HG02759 (cell line): ENCODE measurements at regions not wholly inside any gene's neighbourhood (a gene's known extent, or its start where the extent isn't known, plus 50 kb on each side); places are given as distances from the start of the nearest gene placed in this dataset.

Experiments
- ATAC-seq: cut with Tn5 transposase; IDR thresholded peaks from one replicate; pipeline ENCODE4 v1.9.1; 2021; ENCODE audit warnings: mild to moderate bottlenecking, moderate library complexity; ENCODE audit not compliant: unreplicated experiment

DNA sequence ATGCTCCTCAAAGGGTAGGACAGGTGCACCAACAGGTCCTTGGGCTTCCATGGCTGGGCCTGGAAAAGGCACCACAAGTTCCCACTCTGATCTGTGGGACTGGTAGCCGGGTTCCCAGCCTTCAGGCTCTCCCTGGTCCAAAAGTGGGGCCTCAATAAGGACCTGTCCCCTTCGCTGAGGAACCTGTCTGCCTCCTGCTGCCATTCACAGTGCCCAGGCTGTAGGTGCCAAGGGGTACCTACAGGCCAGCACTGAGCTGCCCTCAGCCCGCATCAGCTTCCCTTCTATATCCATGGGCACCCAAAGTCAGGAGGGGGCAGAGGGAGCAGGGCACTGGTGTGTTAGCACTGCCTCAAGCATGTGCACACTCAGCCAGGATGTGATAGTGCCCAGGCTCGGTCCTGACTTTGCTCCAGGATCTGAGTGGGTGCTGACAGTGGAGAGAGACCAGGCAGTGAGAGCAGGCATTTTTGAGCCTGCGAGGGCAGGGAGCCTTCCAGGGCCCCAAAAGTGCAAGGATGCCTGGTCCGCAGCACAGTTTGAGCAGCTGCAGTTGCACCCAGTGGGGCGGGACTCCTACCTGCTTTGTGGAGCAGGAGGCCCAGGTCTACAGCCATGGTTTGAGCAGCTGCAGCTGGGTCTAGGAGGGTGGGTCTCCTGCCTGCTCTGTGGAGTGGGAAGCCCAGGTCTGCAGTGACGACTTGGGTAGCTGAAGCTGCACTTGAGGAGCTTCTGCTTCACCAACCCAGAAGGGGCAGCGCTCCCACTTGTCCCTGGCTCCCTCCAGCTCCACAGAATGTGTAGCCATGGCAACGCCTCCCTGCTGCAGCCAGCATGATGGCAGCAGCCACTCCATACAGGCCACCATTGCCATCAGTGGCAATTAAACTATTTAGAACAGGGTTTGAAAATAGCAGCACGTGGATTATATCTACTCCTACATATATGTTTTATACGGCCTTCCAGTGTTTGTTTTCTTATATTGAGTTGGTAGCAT lies 376.4 kb downstream of the KCTD8 start:
- no peak for ATAC-seq

DNA sequence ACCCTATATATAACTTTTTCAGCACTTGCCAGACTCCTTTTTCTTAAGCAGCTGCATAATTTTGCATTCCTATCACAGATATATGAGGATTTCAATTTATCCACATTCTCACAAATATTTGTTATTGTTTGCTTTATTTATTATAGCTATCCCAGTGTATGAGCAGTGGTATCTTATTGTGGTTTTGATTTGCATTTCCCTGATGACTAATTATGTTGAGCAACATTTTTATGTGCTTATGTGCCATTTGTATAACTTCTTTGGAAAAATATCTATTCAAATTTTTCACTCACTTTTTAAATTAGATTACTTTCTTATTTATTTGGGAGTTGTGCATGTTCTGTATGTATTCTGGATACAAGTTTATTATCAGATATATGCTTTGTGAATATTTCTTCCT lies 361.9 kb downstream of the KCTD8 start:
- no peak for ATAC-seq

DNA sequence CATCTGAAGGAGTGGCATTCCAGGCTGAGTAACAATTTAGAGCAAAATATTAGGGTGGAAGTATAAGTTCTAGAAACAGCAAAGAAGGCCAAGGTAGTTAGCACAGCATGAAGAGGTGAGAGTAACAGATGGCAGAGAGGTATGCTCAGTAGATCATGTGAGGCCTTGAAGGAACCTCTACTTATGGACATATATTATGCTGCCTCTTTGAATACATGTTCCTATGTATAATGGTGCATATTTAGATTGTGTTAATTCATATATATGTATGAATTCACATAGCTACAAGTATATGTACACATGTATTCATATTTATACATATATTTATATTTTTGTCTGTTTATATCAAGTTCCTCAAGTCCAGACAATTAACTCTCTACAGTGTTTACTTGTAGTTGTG lies 355.2 kb downstream of the KCTD8 start:
- ATAC-seq = no peak

DNA sequence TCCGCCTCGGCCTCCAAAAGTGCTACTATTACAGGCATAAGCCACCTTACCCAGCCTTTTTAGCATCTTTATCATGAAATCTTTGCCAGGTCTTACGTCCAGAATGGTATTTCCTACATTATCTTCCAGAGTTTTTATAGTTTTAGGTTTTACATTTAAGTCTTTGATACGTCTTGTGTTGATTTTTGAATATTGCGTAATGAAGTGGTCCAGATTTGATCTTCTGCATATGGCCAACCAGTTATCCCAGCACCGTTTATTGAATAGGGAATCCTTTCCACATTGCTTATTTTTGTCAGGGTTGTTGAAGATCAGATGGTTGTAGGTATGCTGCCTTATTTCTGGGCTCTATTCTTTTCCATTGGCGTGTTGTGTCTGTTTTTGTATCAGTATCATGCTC lies 349.6 kb downstream of the KCTD8 start:
- ATAC-seq = no peak

DNA sequence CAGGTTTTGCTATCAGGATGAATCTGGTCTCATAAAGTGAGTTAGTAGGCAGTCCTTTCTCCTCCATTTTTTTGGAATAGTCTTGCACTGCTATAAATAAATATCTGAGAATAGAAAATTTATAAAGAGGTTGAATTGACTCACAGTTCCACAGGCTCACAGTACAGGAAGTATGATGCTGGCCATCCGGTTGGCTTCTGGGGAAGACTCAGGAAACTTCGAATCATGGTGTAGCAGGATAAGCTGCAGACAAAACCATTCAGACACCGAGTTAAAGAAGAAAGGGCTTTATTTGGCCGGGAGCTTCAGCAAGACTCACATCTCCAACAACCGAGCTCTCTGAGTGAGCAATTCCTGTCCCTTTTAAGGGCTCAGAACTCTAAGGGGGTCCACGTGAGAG lies 348.2 kb downstream of the KCTD8 start:
- ATAC-seq = no peak

DNA sequence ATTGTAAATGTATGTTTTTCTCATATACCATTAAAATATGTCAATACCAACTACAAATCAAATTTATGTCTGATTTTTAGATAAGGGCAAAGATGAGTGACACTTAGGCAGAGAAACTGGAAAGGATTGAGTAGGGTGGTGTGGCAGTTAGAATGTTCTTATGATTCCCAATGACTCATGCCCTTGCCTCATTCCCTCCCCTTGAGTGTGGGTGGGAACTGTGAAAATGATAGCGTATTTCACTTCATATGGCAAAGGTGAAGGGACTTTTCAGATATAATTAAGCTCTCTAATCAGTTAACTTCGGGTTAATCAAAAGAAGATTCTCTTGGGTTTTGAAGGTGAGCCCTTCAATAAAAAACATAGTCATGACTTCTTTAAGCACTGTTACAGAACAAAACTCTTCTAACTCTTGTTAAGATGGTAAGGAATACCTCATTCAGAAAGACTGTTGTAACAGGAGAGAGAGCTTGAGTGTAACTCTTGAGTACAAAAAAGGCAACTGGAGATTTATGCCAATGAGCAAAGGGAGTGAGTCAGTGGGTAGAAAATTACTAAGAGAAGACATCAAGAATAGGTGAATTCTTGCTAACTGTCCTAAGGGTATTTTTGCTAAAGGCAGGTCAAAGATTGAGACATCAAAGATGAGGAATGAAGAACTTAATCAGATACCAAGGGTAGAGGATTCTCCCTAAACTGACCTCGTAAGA lies 329.5 kb downstream of the KCTD8 start:
- no peak for ATAC-seq

DNA sequence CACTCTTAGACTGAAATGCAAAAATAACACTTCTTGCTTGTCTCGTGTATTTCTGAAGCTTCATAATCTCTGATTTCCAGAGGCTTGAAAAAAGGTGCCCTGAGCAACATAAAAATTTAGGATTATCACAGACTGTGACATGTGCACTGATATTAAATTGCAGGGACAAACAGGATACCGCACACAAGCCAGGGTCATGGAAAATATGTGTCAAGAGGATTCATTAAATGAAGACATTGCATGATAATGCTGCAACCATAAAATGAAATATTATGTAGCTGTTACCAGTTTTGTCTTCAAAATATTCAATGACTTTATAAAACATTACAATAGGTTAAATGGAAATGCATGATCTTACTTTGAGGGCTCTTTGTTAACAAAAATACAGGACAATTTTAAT lies 328.0 kb downstream of the KCTD8 start:
- no peak for ATAC-seq

DNA sequence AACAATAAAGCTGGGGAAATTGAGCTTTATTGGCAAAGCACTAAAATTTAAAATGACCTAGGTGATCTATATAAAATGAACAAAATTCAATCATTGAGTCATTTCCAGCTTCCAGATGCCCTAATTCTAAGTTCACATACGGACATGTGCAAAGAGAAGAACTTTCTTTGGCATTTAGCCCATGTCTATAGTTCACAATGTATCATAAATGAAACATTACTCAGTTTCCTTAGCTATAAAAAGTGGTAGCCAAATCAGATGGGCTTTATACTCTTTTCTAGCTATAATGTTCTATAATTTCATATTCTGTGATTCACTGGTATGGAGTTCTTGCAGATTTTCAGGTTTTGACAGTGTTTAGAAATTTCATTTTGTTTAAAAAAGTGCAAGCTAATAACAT lies 327.4 kb downstream of the KCTD8 start:
- ATAC-seq = no peak
